Endothelial cell of umbilical vein (primary cell): ENCODE measurements at regions not wholly inside any gene's neighbourhood (a gene's known extent, or its start where the extent isn't known, plus 50 kb on each side); places are given as distances from the start of the nearest gene placed in this dataset.

ENCODE experiments used
- BruUV-seq: library from RNA; stranded (reverse); fragments of 400-500 nt; replicated peaks from 2 replicates; lab custom pipeline; 2021; lab: Mats Ljungman, UMichigan
- CTCF ChIA-PET: fragments of 300-600, 350-600 bp; sonication (Branson Sonifier 250); formaldehyde crosslinking; loops from one replicate; lab custom pipeline; 2021; ENCODE audit warnings: antibody characterized with exemption, inconsistent platforms; lab: Charles Lee
- POLR2A ChIA-PET: fragments of 300-600, 350-600 bp; sonication (Branson Sonifier 250); formaldehyde crosslinking; loops from one replicate; lab custom pipeline; 2021; ENCODE audit warnings: antibody characterized with exemption, inconsistent platforms; lab: Charles Lee
- DNase-seq: peaks from one replicate; pipeline ENCODE4 v3.0.0-alpha.2; 2011; ENCODE audit warnings: low read depth, low spot score
- FAIRE-seq: peaks from 2 replicates; lab custom pipeline; 2011; peaks lifted over from hg19 to GRCh38; lab: Jason Lieb, UNC
- H2AFZ ChIP-seq: 2 replicates; pipeline ENCODE4 v1.6.0; 2012; ENCODE audit warnings: low read depth, low read length, control low read depth, inconsistent platforms
- H3K27ac ChIP-seq: 2 replicates; pipeline ENCODE4 v1.5.1; 2011; ENCODE audit warnings: low read depth, mild to moderate bottlenecking, control low read depth, low read length, moderate library complexity; ENCODE audit not compliant: insufficient read depth
- H3K27me3 ChIP-seq, 2 experiments: 2 replicates each; pipeline versions ENCODE4 v1.6.0 to v1.6.1; 2011; ENCODE audit warnings: low read length in 2 of 2, mixed read lengths in 1 of 2; ENCODE audit not compliant: control insufficient read depth in 2 of 2, insufficient read depth in 2 of 2
- H3K36me3 ChIP-seq, 2 experiments: 2 replicates in 1 of 2; 3 replicates in 1 of 2; pipeline ENCODE4 v1.5.1; 2011; ENCODE audit warnings: low read length in 2 of 2, mild to moderate bottlenecking in 1 of 2, moderate library complexity in 1 of 2; ENCODE audit not compliant: control insufficient read depth in 2 of 2, insufficient read depth in 2 of 2; ENCODE audit errors: extremely low read depth in 1 of 2
- H3K4me1 ChIP-seq: 3 replicates; pipeline ENCODE4 v1.5.1; 2011; ENCODE audit warnings: mild to moderate bottlenecking, low read length; ENCODE audit not compliant: control insufficient read depth, insufficient read depth; ENCODE audit errors: extremely low read depth
- H3K4me2 ChIP-seq: 2 replicates; pipeline ENCODE4 v1.6.1; 2011; ENCODE audit warnings: low read length, control low read depth, mixed read lengths; ENCODE audit not compliant: insufficient read depth
- H3K4me3 ChIP-seq, 3 experiments: fragments of 200-600 bp in 1 of 3; sonication (generic), shearing (Covaris generic) in 1 of 3; replicated peaks in 1 of 3; 2 replicates each; pipeline ENCODE4 v1.5.1; 2011 to 2016; ENCODE audit warnings: control low read depth in 3 of 3, low read length in 3 of 3, mild to moderate bottlenecking in 2 of 3, inconsistent platforms in 1 of 3, low read depth in 1 of 3, moderate library complexity in 1 of 3; ENCODE audit not compliant: insufficient read depth in 1 of 3
- H3K79me2 ChIP-seq: 2 replicates; pipeline ENCODE4 v1.6.0; 2012; ENCODE audit warnings: low read length, inconsistent platforms; ENCODE audit not compliant: control insufficient read depth, insufficient read depth
- H3K9ac ChIP-seq: replicated peaks from 2 replicates; pipeline ENCODE3; 2011; ENCODE audit warnings: low read length, control low read depth; ENCODE audit not compliant: insufficient read depth; ENCODE audit errors: extremely low read depth
- H3K9me1 ChIP-seq: replicated peaks from 3 replicates; pipeline ENCODE4 v1.6.0; 2011; ENCODE audit warnings: mild to moderate bottlenecking, low read length; ENCODE audit not compliant: control insufficient read depth, insufficient read depth; ENCODE audit errors: extremely low read depth
- H3K9me3 ChIP-seq: replicated peaks from 2 replicates; pipeline ENCODE4 v1.5.1; 2012; ENCODE audit warnings: low read length, inconsistent platforms; ENCODE audit not compliant: control insufficient read depth, insufficient read depth
- H4K20me1 ChIP-seq: replicated peaks from 2 replicates; pipeline ENCODE3; 2011; ENCODE audit warnings: mild to moderate bottlenecking, low read length; ENCODE audit not compliant: control insufficient read depth, insufficient read depth; ENCODE audit errors: extremely low read depth
- CTCF ChIP-seq, 2 donors: IDR thresholded peaks; 1 replicate in 1 of 2; 2 replicates in 1 of 2; pipeline ENCODE4 v1.5.1; 2011; ENCODE audit warnings: low read length in 2 of 2, mild to moderate bottlenecking in 2 of 2, moderate library complexity in 2 of 2, control low read depth in 1 of 2, inconsistent platforms in 1 of 2, low read depth in 1 of 2; ENCODE audit not compliant: insufficient read depth in 1 of 2; ENCODE audit errors: extremely low read depth in 1 of 2
- EZH2 ChIP-seq: IDR thresholded peaks from 2 replicates; pipeline ENCODE4 v1.6.1; 2012; ENCODE audit warnings: borderline replicate concordance, low read depth, mild to moderate bottlenecking, moderate library complexity, low read length, inconsistent platforms; ENCODE audit not compliant: severe bottlenecking
- FOS ChIP-seq: IDR thresholded peaks from 2 replicates; pipeline ENCODE4 v1.6.1; 2011; ENCODE audit warnings: mild to moderate bottlenecking, low read length, moderate library complexity, borderline replicate concordance; ENCODE audit not compliant: insufficient read depth
- GATA2 ChIP-seq: IDR thresholded peaks from 2 replicates; pipeline ENCODE4 v1.7.0; 2011; ENCODE audit warnings: low read depth, mild to moderate bottlenecking, moderate library complexity, mixed read lengths, low read length; ENCODE audit not compliant: insufficient read length, insufficient read depth
- JUN ChIP-seq: IDR thresholded peaks from 2 replicates; pipeline ENCODE4 v1.6.1; 2011; ENCODE audit warnings: borderline replicate concordance, low read depth; ENCODE audit not compliant: insufficient read length, insufficient read depth
- MAX ChIP-seq: IDR thresholded peaks from 2 replicates; pipeline ENCODE4 v1.6.1; 2011; ENCODE audit not compliant: insufficient read depth, insufficient read length
- MYC ChIP-seq: IDR thresholded peaks from one replicate; pipeline ENCODE4 v1.6.1; 2011; ENCODE audit warnings: mild to moderate bottlenecking, low read depth, low read length
- POLR2A ChIP-seq: IDR thresholded peaks from 2 replicates; pipeline ENCODE4 v1.6.1; 2012; ENCODE audit warnings: low read depth, mild to moderate bottlenecking, control low read depth, low read length
- POLR2AphosphoS5 ChIP-seq: IDR thresholded peaks from 2 replicates; pipeline ENCODE4 v1.6.1; 2012; ENCODE audit warnings: low read depth, mild to moderate bottlenecking, control low read depth, low read length, moderate library complexity; ENCODE audit not compliant: insufficient read depth
- dilution Hi-C: fragments of 300-500 bp; cut with MboI; formaldehyde crosslinking; loops from one replicate; pipeline ENCODE4 v1.15.0; 2019; ENCODE audit warnings: low sequenced_read_pairs; ENCODE audit not compliant: extremely low pct_ligation_motif_present
- intact Hi-C: fragments of 100-400 bp; cut with micrococcal nuclease; formaldehyde crosslinking; loops from one replicate; pipeline ENCODE4 v1.10.0; 2022

DNA sequence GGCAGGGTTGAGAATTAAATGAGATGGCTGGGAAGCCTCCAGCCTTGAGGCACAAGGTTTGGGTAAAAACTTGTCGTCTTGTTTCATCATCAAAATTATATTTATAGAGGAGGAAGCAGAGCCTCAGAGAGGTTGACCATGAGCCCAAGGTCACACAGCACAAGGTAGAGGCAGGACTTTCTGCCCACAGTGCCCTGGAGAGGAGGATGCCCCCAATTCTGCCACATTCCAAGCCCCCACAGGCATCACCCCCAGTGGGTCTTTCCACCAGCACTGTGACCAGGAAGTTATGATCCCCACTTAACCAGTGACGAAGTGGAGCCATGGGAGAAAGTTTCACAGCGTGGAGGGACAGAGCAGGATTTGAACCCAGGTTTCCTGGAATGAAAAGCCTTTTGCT lies 400.0 kb downstream of the MATN1 start:
- Histone ChIP-seq H3K27ac (no peak overlapping the region), H3K27me3 (no peaks in the 10 kb centered on the region), H3K9ac (no peak overlapping the region), H3K79me2 (no peaks in the 10 kb centered on the region), H3K4me3 (no peak overlapping the region), H2AFZ (no peak overlapping the region), H4K20me1 (no peaks in the 10 kb centered on the region), H3K4me1 (no peaks in the 10 kb centered on the region), H3K9me3 (no peaks in the 10 kb centered on the region), H3K9me1 (no peaks in the 10 kb centered on the region), H3K4me2 (no peak overlapping the region), H3K36me3 (no peaks in the 10 kb centered on the region)
- intact Hi-C loops: no loop called here
- dilution Hi-C loops: no loop called here
- TF ChIP-seq JUN (no peak), GATA2 (no peak), POLR2AphosphoS5 (no peak), MYC (no peak), FOS (no peak), POLR2A (no peak), EZH2 (no peak), MAX (no peak), CTCF (IDR thresholded peaks at IDR 0.05; ENCODE audit: extremely low read depth in 1 of 2, insufficient read depth in 1 of 2, low read depth in 1 of 2, low read length in 2 of 2) (no peak)
- DNase-seq: no peak
- ChIA-PET POLR2A (no interaction called here), CTCF (no interaction called here)
- BruUV-seq: no TSS peak
- no peak for FAIRE-seq
